ENCODE measurements at regions not wholly inside any gene's neighbourhood (a gene's known extent, or its start where the extent isn't known, plus 50 kb on each side); places are given as distances from the start of the nearest gene placed in this dataset.

GRCh38 chr11:92644595-92645445, 324.6 kb upstream of the MTNR1B start:
- in situ Hi-C loops (cut with MboI; ENCODE audit: low sequenced_read_pairs), result no loop called here

- in situ Hi-C loops (cut with MboI; ENCODE audit: low sequenced_read_pairs), result no loop called here
Measured at GRCh38 chr11:92651159-92651558, 318.3 kb upstream of the MTNR1B start.

DNA sequence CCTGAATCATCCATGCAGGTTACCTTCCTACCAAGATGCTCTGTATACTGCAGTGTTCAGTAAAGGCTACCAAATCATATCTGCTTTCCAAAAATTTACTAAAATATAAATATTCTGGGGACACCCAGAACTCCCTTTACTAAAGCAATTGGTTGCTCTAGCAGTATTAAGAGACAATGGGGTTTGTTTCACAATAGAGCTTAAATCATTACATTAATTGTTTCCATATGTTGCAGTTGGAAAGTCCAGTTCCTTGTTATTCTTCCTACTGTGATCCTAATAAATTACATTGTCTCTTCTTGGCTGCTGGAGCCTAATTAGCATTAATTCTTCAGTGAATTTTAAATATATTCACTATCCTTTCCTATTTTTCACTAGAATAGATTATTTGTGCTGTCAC, 316.0 kb upstream of the MTNR1B start:
- in situ Hi-C loops (cut with MboI; ENCODE audit: low sequenced_read_pairs), result no loop called here

DNA sequence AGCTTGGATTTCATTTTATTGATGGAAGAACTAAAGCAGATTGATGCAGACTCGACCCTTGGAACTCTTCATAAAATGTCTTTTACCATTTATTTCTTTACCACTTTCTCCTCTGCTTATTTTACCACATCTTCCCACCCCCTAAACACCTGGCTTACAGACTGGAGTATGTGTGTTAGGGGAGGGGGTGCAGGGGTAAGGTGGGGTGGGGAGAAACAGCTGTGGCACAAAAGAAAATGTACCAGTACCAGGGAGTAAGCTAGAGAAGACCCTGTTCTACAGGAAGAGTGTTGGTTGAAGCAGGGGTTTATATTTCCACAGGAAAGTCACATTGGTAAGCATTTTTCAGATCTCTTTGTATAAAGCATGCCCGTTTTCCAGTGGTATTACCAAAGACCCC, 312.7 kb upstream of the MTNR1B start:
- in situ Hi-C loops (cut with MboI; ENCODE audit: low sequenced_read_pairs), result no loop called here

DNA sequence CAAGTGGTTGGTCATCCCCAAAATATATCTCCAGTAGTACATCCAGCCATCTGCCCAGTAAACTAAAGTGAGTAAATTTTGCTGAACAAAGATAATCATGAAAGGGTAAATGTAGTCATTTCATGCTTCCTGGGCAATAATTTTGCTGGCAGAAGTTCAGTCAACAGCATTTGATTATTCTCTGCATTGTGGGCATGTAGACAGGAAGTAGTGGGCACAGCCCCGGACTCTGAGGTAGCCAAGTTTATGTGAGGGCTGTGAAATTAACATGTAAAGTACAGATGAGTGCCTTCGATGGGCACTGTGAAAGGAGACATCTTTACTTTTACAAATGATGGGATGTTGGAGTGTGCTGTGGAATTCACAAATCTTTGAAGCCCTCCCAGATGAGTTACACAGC, 312.2 kb upstream of the MTNR1B start:
- in situ Hi-C loops (cut with MboI; ENCODE audit: low sequenced_read_pairs), result no loop called here

GRCh38 chr11:92658733-92659132, 310.7 kb upstream of the MTNR1B start:
- in situ Hi-C loops (cut with MboI; ENCODE audit: low sequenced_read_pairs), result no loop called here

DNA sequence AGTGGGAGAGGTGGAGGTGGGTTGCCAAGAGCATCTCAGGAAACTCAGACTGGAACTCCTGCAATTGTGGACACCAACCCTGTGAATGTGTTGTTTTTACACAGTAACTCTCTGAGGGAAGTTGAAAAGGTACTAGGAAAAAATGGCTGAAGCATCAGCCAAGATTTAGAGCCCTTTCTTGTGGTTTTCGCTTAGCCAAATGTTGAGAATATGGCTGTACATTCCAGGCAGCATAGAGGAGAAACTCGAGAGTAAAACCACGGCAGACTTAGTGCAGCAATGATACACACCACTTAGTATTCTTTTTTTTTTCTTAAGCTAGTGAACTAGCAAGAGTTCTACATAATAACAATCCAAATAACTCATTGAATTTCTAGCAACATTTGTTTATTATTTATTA, 309.7 kb upstream of the MTNR1B start:
- in situ Hi-C loops (cut with MboI; ENCODE audit: low sequenced_read_pairs), result no loop called here

DNA sequence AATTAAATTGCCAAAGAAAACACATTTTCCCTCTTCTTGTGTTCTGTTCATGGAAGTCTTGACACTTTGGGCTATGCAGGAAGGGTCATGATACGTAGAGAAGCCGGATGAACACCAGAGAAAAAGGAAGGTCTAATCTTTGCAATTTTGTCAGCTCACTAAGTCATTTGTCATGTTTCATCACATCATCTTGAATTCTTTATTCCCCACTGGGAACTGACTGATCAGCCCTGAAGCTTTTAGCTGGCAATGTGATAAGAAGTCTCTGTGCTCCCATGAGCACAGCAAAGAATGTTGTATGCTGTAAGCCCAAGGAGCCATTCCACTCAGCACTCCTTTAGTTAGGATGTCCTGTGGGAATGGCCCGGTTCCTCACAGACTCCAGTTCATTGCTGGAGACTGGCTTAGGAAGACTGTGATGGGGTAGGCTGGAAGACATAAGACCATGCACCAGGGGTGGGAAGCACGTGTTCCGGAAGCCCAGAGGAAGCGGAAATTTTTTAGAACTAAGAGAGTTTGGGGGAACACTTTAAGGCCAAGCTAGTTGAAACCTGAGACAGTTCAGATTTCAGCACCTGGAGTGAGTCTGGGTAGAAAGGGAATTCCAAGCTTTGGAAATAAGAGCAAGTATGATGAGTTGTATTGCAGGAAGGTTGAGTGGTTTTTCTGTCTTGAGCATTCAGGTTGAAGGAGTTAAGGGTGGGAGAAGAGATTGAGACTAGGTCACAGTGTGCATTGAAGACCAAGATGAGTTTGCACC, 306.7 kb upstream of the MTNR1B start:
- in situ Hi-C loops (cut with MboI; ENCODE audit: low sequenced_read_pairs), result no loop called here

- in situ Hi-C loops (cut with MboI; ENCODE audit: low sequenced_read_pairs), result no loop called here
Measured at GRCh38 chr11:92663539-92663938, 305.9 kb upstream of the MTNR1B start.

DNA sequence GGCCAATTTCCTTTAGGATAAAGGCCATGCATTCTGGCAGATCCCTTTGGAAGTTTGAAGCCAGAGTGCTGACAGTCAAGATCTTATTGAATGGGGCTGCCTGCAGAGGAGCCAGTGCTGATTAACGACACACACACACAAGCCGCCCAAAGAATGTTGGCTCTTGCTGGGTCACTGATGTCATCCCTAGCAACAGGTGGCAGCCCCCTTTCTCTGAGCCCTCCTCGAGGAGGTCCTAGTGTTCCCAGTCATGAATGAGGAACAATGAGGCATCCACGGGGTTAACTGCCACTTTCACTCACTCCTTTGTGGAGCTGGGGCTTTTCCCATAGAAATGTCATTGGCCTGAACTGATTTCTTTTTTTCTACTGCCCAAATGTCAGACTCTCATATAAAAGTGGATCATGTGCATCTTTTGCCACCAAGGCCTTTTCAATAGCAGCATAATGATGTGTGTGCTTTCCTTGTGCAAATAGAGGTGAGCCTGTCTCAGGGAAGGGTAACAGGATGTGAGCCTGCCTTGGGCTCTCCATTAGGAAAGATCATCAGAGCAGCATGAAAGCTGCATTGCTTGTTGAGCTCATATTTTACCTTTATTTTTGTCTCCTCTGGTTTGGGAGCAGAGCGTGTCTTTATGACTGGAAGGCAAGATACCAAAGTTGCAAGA, 301.8 kb upstream of the MTNR1B start:
- in situ Hi-C loops (cut with MboI; ENCODE audit: low sequenced_read_pairs), result no loop called here

- in situ Hi-C loops (cut with MboI; ENCODE audit: low sequenced_read_pairs), result no loop called here
Measured at GRCh38 chr11:92670308-92670890, 299.1 kb upstream of the MTNR1B start.

GRCh38 chr11:92671081-92671480, 298.4 kb upstream of the MTNR1B start:
- in situ Hi-C loops (cut with MboI; ENCODE audit: low sequenced_read_pairs), result no loop called here

- in situ Hi-C loops (cut with MboI; ENCODE audit: low sequenced_read_pairs), result no loop called here
Measured at GRCh38 chr11:92675303-92675702, 294.1 kb upstream of the MTNR1B start.

DNA sequence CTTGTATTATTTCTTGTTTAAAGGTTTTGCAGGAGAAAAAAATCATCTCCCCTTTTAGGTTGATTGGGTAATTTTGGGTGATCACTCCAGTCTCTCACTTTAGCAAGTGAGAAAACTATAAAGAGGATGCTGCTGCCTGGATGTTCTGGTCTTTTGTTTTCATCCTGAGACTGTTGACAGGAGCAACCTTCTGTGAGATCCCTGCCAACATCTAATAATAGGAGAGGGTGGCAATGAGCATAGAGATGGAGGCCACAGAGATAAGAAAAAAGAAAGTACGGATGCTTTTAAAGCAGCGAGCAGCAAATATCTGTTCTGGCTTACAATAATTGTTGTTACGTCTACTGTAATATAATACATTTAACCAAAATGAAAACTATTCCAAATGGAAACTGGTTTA, 293.6 kb upstream of the MTNR1B start:
- in situ Hi-C loops (cut with MboI; ENCODE audit: low sequenced_read_pairs), result no loop called here

DNA sequence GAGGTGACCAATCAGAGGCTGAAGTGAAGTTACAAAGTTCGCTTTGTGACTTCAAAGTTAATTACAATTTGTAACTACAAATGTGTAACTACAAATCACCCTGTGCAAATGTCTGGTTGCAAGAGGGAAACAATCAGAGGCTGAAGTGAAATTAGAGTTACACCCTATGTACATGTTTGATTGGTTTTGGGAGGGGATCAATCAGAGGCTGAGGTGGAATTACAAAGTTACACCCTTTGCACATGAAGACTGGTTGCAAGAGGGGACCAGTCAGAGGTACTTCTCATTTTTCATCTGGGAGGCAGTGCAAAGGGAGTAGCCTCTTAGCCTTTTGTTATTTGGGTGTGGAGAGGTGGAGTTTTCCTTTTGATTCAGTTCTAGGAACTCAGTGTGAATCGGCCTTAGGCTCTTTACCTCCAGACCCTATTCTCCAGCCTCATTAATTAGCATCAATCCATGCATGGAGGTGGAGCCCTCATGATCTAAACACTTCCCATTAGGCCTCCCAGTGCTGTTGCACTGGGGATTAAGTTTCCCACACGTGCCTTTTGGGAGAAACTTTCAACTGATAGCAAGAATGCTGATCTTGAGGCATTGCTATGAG, 291.3 kb upstream of the MTNR1B start:
- in situ Hi-C loops (cut with MboI; ENCODE audit: low sequenced_read_pairs), result no loop called here

DNA sequence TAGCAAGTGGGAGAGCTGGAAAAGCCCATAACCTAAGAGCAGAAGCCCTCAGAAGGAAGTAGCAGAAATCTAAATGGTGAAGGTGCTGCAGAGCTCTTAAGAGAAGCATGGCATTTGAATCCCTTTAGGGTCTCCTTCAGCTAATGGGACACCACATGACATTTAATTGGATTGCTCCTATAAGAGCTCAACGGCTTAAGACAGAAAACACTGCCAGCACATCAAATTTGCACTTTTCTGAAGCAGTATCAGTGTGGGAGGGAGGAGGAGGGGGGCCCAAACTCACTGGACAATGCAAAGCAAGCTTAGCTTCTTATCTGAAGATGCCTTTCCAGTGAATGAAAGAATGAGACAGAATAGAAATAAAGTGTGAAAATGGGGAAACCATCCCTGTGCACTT, 287.9 kb upstream of the MTNR1B start:
- in situ Hi-C loops (cut with MboI; ENCODE audit: low sequenced_read_pairs), result no loop called here

GRCh38 chr11:92682136-92682535, 287.3 kb upstream of the MTNR1B start:
- in situ Hi-C loops (cut with MboI; ENCODE audit: low sequenced_read_pairs), result no loop called here

DNA sequence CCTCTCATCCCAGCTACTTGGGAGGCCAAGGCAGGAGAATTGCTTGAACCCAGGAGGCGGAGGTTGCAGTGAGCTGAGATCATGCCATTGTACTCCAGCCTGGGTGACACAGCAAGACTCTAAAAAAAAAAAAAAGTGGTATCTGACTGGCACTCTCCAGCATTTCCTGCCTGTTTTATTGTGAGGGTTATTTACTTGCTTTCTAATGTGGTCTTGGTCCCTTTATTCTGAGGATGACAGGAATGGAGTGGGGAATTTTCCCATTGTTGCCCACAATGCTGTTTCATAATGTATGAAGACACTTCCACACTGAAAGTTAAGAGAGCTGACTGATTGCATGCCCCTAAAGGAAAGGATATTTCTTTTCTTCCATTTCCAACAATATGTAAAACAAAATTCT, 286.5 kb upstream of the MTNR1B start:
- in situ Hi-C loops (cut with MboI; ENCODE audit: low sequenced_read_pairs), result no loop called here

GRCh38 chr11:92685049-92685448, 284.4 kb upstream of the MTNR1B start:
- in situ Hi-C loops (cut with MboI; ENCODE audit: low sequenced_read_pairs), result no loop called here

DNA sequence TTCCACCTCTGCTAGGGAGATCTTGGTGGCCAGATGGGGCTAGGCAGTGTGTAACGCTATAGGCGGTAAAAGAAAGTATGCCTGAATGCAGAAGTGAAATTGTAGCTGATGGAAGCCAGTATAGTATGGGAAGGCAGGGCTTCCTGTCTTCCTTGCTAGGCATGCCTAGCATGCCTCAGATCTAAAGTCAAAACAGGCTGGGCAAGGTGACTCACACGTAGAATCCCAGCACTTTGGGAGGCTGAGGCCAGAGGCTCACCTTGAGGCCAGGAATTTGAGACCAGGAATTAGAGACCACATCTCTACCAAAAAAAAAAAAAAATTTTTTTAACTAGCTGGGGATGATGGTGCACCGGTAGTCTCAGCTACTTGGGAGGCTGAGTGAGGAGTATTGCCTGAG, 281.7 kb upstream of the MTNR1B start:
- in situ Hi-C loops (cut with MboI; ENCODE audit: low sequenced_read_pairs), result no loop called here

DNA sequence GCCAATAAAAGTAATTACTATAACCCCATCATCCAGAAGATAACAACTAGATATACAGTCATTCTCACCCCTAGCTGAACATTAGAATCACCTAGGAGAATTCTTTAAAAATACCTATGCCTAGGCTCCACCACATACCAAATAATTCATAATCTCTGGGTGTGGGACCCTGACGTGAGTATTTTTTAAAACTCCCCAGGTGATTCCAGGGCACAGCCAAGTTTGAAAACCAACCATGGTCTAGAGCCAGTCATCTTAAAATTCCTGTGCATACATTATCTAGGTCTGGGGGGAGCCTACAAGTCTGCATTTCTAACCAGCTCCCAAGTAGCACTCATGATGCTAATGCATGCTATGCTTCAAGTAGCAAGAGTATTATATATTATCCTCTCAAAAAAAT, 281.0 kb upstream of the MTNR1B start:
- in situ Hi-C loops (cut with MboI; ENCODE audit: low sequenced_read_pairs), result no loop called here

Data from HL-60/S4 treated with phorbol 12-myristate 13-acetate at 8.2 ng/mL for 4 days and 3 days (cell line).